NCI-H128 (cell line): ENCODE measurements at regions not wholly inside any gene's neighbourhood (a gene's known extent, or its start where the extent isn't known, plus 50 kb on each side); places are given as distances from the start of the nearest gene placed in this dataset.
"Not testable (repeated sequence)": the region's sequence is repeated elsewhere in the genome, so short reads cannot be mapped to it uniquely, and the experiment has no call there.

Experiments used
- DNase-seq: peaks from one replicate; lab custom pipeline; 2025; ENCODE audit not compliant: unreplicated experiment; lab: John Stamatoyannopoulos, UW

GRCh38 chr3:80384811-80385210 lies 617.0 kb upstream of the ROBO1 start:
- no peak for DNase-seq

- DNase-seq, result no peak
Measured at GRCh38 chr3:80374423-80374822, 606.6 kb upstream of the ROBO1 start.

DNA sequence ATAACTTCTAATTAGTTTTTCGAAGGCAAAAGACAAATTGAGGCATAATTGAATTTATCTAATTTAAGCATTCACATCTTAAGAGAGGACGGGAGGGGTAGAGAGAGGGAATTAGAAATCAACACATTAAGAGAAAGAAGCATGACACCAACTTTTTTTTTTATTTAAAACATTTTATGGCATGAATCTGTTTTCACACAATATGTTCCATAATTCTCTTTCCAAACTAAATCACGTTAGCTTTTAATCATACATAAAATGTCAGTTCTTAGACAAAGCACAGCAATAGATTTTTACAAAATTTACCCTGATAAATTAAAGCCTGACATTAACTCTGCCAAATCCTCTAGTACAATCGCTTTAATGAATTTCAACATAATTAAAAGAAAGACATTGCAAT lies 600.8 kb upstream of the ROBO1 start:
- DNase-seq, result no peak

- no peak for DNase-seq
Measured at GRCh38 chr3:80366808-80367548, 599.2 kb upstream of the ROBO1 start.

- DNase-seq, result no peak
Measured at GRCh38 chr3:80357761-80358160, 590.0 kb upstream of the ROBO1 start.

DNA sequence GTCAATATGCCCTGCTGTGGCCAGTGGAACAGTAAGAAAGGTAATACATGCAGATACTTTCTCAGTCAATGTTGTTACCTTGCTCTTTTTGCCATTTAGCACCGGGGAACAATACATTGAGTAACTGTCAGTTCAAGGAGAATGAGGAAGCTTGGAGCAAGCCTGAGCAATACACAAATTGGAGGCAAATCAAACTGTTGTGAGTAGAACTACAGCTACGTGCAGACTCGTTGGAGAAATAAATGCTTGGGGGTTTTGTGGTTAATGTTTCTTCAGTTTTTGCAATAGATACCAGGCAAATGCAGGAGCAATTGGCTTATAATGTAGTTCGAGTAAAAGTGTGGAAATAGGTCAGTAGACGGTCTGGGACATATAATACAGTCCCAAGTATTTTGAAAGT lies 587.3 kb upstream of the ROBO1 start:
- DNase-seq, result no peak

DNA sequence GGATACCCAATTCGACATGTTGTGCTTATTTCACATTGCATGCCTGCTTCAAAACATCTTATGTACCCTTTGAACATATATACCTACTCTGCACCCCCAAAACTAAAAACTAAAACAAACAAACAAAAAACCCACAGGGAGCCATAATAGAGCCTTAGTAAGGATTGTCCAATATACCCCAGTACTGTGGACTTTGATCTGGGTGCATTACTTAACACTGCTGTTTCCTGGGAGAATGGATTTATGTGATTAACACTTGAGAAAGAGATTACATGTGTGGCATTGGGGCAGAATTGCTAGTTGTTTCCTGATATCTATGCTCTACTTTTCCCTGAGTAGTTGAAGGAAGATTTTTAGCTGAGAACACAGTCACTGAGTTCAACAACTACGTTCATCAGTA lies 583.4 kb upstream of the ROBO1 start:
- no peak for DNase-seq

GRCh38 chr3:80350771-80351170 lies 583.0 kb upstream of the ROBO1 start:
- no peak for DNase-seq

DNA sequence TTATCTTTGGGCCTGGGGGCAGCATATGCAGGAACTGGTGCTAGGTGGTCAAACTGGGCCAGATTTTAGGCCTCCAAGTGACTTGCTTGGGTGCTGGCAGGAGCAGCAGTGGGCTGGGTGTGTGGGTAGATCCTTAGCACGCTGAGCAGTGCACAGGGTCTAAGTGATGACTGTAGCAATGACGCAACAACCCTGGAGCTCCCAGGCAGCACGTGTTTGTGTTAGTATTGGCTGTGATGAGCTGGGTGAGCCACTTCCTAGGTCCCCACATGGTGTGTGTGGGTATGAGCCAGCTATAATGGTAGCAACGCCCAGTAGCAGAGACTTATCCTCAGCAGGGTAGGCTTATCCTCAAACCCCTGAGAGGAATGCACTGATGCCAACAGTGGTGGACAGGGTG lies 570.6 kb upstream of the ROBO1 start:
- DNase-seq, result no peak

DNA sequence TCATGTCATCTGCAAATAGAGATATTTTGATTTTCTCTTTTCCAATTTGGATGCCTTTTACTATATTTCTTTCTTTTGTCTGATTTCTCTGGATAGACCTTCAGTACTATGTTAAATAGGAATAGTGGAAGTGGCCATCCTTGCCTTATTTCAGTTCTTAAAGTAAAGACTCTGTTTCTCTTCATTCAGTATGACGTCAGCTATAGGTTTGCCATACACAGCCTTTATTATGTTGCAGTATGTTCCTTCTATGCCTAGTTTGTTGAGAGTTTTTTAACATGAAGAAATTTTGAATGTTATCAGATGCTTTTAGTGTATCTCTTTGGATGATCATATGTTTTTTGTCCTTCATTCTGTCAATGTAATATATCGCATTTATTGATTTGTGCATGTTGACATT lies 566.7 kb upstream of the ROBO1 start:
- DNase-seq, result no peak

GRCh38 chr3:80331494-80332170 lies 563.8 kb upstream of the ROBO1 start:
- no peak for DNase-seq

- not testable (repeated sequence) for DNase-seq
Measured at GRCh38 chr3:80314541-80314940, 546.7 kb upstream of the ROBO1 start.

- no peak for DNase-seq
Measured at GRCh38 chr3:80308637-80309036, 540.8 kb upstream of the ROBO1 start.

GRCh38 chr3:80307844-80308243 lies 540.0 kb upstream of the ROBO1 start:
- DNase-seq, result no peak

GRCh38 chr3:80297720-80298119 lies 529.9 kb upstream of the ROBO1 start:
- DNase-seq, result no peak

DNA sequence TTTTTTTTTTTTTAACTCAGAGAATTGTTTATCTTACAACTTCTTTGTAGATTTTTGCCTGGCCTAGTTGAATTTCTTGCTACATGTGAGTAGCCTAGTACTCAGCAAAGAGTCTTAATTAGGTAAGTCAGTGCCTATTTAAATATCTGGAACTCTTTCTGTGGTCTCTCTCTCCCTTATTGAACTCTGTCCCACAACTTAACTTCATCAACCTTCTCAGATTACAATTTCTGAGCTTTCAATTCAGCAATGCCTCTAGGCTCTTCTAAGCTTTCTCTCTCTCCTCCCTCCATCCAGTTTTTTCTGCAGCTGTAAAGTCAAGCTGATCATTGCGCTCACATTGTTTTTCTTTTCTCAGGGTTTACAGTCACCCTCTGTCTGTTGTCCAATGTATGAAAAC lies 517.6 kb upstream of the ROBO1 start:
- DNase-seq, result no peak

GRCh38 chr3:80283783-80284182 lies 516.0 kb upstream of the ROBO1 start:
- no peak for DNase-seq

DNA sequence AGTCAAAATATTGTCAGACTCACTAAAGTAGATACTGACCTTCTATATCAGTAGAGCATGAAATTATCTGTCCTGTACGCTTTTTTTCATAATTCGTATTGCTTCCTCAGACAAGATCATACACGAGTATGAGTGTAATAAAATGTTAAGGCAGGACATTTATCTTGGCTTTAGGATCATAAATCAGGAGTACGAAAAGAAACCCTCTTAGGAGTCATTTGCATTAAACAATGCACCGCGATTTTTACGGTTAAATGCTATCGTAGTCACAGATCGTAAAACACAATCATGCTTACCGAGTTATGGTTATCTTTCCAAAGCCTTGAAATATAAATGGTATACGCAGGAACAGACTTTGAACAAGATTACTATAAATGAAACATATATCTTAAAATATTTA lies 510.3 kb upstream of the ROBO1 start:
- DNase-seq, result no peak

GRCh38 chr3:80275120-80275519 lies 507.3 kb upstream of the ROBO1 start:
- no peak for DNase-seq

DNA sequence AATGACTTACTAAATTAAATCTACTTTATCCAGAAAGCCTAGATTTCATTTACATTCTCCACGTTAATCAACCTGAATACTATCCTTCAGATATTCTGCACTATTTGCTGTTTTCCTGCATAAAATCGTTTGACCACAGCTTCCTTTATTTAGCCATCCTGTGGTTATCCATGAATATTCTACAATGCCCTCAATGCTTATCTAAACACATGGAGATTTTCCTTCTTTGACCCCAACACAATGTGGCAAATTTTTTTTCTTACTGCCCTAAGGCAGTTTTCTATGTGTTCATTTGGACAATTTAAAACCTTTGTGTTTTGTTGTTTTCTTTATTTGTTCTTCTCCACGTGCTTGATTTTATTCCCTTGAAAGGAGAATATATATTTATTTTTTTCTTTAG lies 495.5 kb upstream of the ROBO1 start:
- no peak for DNase-seq

- DNase-seq, result no peak
Measured at GRCh38 chr3:80261082-80261481, 493.3 kb upstream of the ROBO1 start.

DNA sequence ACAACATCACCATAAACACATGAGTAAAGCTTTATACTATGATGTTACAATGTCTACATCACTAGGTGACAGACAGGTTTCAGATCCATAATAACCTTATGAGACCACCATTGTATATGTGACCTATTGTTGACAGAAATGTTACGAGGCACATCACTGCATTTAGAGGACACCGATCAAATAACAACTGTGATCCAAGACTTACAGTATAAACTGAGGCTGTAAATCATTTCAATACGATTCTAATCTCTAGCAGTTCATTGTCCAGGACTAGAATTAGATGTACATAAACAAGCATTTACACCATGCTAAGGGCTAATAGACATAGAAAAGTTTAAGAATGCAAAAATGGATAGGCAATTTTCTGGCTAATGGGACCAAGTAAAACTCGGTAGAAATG lies 491.9 kb upstream of the ROBO1 start:
- no peak for DNase-seq

DNA sequence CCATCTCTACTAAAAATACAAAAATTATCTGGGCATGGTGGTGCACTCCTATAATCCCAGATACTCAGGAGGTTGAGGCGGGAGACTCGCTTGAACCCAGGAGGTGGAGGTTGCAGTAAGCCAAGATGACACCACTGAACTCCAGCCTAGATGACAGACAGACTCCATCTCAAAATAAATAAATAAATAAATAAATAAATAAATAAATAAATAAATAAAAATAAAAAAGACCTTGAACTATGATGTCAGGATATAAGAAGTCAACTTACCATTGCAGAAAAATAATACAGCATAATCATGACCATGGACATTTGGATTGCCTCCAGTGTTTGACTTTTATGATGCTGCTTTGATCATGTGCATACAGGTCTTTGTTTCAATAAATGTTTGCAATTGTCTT lies 484.3 kb upstream of the ROBO1 start:
- no peak for DNase-seq
